Progenitor cell of endocrine pancreas (in vitro differentiated cells): ENCODE measurements at regions not wholly inside any gene's neighbourhood (a gene's known extent, or its start where the extent isn't known, plus 50 kb on each side); places are given as distances from the start of the nearest gene placed in this dataset.

Source experiments
- DNase-seq: peaks from one replicate; pipeline ENCODE4 v3.0.0; 2021; ENCODE audit warnings: low spot score; ENCODE audit not compliant: unreplicated experiment
- H3K27ac Mint-ChIP-seq: 2 replicates; pipeline ENCODE4 v1.8.0; 2021; ENCODE audit warnings: mild to moderate bottlenecking, moderate library complexity, mixed read lengths
- H3K27me3 Mint-ChIP-seq: 2 replicates; pipeline ENCODE4 v1.8.0; 2021; ENCODE audit warnings: mixed read lengths
- H3K36me3 Mint-ChIP-seq: 2 replicates; pipeline ENCODE4 v1.8.0; 2022; ENCODE audit warnings: mixed read lengths; ENCODE audit not compliant: insufficient read depth
- H3K4me1 Mint-ChIP-seq: 2 replicates; pipeline ENCODE4 v1.8.0; 2021; ENCODE audit warnings: low read depth, mixed read lengths
- H3K4me3 Mint-ChIP-seq: 2 replicates; pipeline ENCODE4 v1.8.0; 2021; ENCODE audit warnings: low read depth, mild to moderate bottlenecking, moderate library complexity, mixed read lengths
- H3K9me3 Mint-ChIP-seq: 2 replicates; pipeline ENCODE4 v1.8.0; 2021; ENCODE audit warnings: low read depth, mixed read lengths
- TF ChIP-seq, protein P1 (sequence below): fragments of 200-600 bp; sonication (generic); IDR thresholded peaks from one replicate; pipeline ENCODE4 v1.5.0; 2021; ENCODE audit warnings: antibody characterized with exemption, mild to moderate bottlenecking; ENCODE audit not compliant: unreplicated experiment

GRCh38 chr13:84121456-84121855, 239.2 kb upstream of the SLITRK1 start:
- Mint-ChIP-seq H3K9me3 (no peaks in the 10 kb centered on the region), H3K36me3 (no peaks in the 10 kb centered on the region), H3K27me3 (no peaks in the 10 kb centered on the region), H3K4me1 (no peaks in the 10 kb centered on the region), H3K4me3 (no peak overlapping the region), H3K27ac (no peak overlapping the region)
- DNase-seq: no peak
- TF ChIP-seq, protein P1, sequence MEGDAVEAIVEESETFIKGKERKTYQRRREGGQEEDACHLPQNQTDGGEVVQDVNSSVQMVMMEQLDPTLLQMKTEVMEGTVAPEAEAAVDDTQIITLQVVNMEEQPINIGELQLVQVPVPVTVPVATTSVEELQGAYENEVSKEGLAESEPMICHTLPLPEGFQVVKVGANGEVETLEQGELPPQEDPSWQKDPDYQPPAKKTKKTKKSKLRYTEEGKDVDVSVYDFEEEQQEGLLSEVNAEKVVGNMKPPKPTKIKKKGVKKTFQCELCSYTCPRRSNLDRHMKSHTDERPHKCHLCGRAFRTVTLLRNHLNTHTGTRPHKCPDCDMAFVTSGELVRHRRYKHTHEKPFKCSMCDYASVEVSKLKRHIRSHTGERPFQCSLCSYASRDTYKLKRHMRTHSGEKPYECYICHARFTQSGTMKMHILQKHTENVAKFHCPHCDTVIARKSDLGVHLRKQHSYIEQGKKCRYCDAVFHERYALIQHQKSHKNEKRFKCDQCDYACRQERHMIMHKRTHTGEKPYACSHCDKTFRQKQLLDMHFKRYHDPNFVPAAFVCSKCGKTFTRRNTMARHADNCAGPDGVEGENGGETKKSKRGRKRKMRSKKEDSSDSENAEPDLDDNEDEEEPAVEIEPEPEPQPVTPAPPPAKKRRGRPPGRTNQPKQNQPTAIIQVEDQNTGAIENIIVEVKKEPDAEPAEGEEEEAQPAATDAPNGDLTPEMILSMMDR: no peak

DNA sequence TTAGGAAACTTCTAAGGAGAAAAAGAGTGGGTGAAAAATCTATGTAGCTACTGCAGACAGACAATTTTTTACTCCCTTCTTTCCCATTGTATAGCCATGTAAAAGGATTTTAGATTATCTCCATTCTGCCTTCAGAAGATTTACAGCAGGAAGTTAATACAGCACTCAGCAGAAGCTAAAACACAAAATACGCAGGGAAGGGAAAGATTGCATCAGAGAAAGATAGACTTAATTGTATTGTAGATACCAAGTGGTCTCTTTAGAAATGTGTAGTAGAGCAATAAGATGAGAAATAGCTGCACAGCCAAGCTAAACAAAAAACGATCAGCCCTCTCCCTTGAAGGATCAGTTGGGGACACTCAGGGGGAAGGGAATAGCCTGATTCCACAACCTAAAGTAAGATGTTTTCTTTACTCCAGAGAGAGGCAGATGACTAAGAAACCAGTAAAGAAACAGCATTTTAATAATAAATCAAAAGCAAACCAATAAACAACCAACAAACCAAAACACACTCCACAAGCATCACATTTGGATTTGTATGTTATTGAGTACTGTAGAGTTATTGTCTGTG, 236.7 kb upstream of the SLITRK1 start:
- Mint-ChIP-seq H3K27ac (no peak overlapping the region), H3K4me3 (no peak overlapping the region), H3K4me1 (no peaks in the 10 kb centered on the region), H3K36me3 (no peaks in the 10 kb centered on the region), H3K9me3 (no peaks in the 10 kb centered on the region), H3K27me3 (no peaks in the 10 kb centered on the region)
- no peak for DNase-seq
- TF ChIP-seq, protein P1: no peak

DNA sequence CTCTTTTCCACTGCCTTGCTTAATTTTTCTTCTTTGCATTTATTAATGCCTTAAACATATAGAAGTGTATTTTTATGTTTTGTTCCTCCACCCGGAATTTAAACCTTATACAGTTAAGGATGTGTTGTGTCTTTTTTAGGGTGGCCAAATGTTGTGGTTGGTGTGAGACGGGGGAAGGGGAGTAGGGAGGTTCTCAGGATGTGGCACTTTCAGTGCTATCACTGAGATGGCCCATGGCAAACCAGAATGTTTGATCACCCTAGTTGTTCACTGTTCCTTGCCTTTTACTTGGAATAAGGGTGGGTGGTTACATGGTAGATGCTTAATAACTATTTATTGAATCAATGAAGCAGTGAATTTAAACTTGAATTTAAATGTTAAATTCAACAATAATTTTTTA, 216.0 kb upstream of the SLITRK1 start:
- H3K27me3 Mint-ChIP-seq: no peaks in the 10 kb centered on the region
- no peak for DNase-seq
- TF ChIP-seq, protein P1: no peak
- no peak overlapping the region for H3K4me3 Mint-ChIP-seq
- no peaks in the 10 kb centered on the region for H3K9me3 Mint-ChIP-seq
- no peaks in the 10 kb centered on the region for H3K4me1 Mint-ChIP-seq
- H3K36me3 Mint-ChIP-seq: no peaks in the 10 kb centered on the region
- no peak overlapping the region for H3K27ac Mint-ChIP-seq

- TF ChIP-seq, protein P1: no peak
- no peaks in the 10 kb centered on the region for H3K4me1 Mint-ChIP-seq
- no peak overlapping the region for H3K4me3 Mint-ChIP-seq
- DNase-seq: no peak
- no peaks in the 10 kb centered on the region for H3K9me3 Mint-ChIP-seq
- H3K27me3 Mint-ChIP-seq: no peaks in the 10 kb centered on the region
- no peaks in the 10 kb centered on the region for H3K36me3 Mint-ChIP-seq
- no peak overlapping the region for H3K27ac Mint-ChIP-seq
Observed at GRCh38 chr13:84097148-84097547, 214.9 kb upstream of the SLITRK1 start.

DNA sequence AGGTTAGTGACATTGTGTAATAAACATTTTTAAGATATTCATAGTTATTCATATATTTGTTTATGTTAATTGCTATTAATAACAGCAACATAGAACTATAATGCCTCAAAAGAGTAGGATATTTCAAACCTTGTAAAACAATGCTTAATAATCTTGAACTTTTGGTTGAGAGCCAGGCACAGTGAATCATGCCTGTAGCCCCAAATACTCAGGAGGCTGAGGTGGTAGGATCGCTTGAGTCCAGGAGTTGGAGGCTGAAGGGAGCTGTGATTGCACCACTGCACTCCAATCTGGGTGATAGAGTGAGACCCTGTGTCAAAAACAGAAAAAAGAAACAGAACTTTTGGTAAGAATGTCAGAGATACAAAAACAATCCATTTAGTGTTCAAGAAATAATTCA, 213.9 kb upstream of the SLITRK1 start:
- no peaks in the 10 kb centered on the region for H3K36me3 Mint-ChIP-seq
- DNase-seq: no peak
- TF ChIP-seq, protein P1: no peak
- H3K4me1 Mint-ChIP-seq: no peaks in the 10 kb centered on the region
- H3K27me3 Mint-ChIP-seq: no peaks in the 10 kb centered on the region
- H3K9me3 Mint-ChIP-seq: no peaks in the 10 kb centered on the region
- no peak overlapping the region for H3K27ac Mint-ChIP-seq
- H3K4me3 Mint-ChIP-seq: no peak overlapping the region
